NCI-H446 (cell line): ENCODE measurements at regions not wholly inside any gene's neighbourhood (a gene's known extent, or its start where the extent isn't known, plus 50 kb on each side); places are given as distances from the start of the nearest gene placed in this dataset.

ENCODE experiments used
- DNase-seq, 2 experiments: peaks; one replicate each; lab custom pipeline; 2025; lab: John Stamatoyannopoulos, UW

DNA sequence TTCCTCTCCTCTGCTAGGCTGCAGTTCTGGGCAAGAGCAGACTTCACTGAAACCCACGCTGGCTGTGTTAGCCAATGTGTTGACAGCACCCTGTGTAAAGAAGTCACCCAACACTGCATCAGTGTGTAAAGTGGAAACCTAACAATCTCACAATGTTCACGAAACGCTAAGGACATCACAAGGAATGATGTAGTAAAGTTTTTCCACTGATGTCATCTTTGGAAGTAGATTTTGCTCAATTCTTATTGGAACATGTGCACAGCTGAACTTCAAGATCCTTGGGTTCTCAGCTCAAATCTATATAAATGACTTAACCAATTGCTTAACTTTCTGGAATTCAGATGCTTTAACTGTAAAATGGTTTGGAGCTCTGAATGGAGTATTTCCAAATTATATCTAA, 1112.5 kb downstream of the TSN start:
- no peak for DNase-seq

- DNase-seq, result peak in 1 of 2 experiments; percentile 62
Measured at GRCh38 chr2:122868646-122869275, 1113.3 kb downstream of the TSN start.

- DNase-seq, result no peak
Measured at GRCh38 chr2:122873951-122874350, 1118.5 kb downstream of the TSN start.

DNA sequence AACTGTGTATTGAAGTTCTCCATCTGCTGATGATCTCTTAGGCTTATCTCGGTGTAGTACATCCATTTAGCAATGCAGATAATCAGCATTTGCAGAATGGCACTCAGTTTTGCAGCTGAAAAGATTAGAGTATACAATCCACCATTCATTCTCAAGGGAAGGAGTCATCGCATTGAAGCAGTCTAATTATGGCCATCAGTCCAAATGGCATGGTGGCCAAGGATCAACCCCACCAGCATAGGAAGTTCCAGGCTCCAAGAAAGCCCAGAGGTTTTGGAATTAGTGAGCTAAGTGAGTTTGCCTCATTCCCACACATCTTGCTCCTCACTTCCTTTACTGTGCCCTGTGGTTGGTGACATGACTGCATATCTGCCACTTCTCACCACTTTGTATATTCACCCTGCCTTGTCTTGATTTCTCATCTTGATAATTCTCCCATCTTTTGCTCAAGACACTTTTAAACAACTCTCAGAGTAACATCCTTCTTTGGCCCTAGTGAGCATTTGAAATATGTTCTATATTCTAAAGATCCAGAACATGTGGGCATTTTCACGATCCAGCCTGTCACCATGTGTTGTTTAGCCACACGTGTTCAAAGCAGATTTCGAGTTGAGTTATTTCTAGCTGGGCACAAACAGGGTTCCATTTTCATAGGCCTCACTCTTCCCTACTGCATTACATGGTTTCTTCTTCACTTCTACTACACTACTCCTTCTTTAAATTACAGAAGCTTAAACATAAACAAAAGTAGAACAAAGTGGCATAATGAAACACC, 1119.8 kb downstream of the TSN start:
- DNase-seq, result no peak

GRCh38 chr2:122883849-122884248, 1128.4 kb downstream of the TSN start:
- DNase-seq, result no peak

DNA sequence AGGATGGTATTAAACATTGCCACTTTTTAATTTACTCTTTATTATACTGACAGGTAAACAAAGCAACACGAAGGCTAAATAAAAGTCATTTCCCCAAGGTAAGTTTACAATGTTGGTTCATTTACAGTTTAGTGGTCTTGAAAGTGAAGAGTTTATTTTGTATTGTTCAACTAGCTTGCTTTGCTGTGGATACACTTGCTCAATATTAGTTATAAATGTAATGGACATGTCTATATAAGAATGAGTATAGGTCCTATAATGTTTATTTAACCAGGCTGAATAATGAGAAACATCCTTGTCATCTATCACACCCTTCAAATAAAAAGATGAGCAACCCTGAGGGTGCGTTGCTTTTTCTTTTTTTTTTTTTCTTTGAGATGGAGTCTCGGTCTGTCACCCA, 1129.4 kb downstream of the TSN start:
- no peak for DNase-seq

DNA sequence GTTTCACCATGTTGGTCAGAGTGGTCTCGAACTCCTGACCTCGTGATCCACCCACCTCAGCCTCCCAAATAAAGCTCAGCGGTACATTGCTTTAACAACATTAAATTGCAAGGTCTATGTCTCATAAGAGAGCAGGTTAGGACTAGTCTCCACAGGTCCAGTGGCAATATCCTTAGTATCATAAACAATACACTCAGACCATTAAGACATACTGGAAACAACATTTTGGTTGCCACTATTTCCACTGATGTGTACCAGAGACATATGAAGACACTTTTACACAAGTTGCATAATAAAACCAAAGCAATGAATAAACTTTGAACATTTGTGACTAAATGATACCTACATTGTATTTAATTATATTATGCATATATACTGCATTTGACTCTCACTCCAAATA, 1130.0 kb downstream of the TSN start:
- no peak for DNase-seq

DNA sequence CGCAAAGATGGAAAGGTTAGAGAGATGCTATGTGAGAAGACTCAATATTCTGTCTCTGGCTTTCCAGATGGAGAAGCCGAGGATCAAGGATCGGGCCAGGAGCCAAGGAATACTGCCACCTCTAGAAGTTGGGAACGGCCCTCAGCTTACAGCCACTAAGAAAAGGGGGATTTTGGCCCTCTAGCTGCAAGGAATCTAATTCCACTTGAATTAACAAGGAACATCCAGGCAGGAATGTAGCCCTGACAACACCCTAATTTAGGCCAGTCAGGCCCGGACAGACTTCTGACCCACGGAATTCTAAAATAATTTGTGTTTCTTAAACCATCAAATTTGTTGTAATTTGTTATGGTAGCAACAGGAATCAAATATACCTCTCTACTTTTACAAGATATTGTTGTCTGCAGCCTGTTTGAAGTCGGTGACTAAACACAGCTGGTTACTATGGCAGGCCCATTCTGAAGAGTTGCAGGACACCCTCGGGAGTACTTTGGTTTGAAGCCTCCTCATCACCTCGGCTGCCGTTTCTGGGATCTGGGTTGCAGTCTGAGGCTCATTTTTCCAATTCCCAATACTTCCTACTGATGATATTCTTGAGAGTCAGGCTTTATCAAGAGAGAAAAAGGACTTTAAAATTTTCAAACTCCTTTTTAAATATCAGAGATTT, 1131.2 kb downstream of the TSN start:
- peak in 1 of 2 experiments; percentile 9 for DNase-seq

DNA sequence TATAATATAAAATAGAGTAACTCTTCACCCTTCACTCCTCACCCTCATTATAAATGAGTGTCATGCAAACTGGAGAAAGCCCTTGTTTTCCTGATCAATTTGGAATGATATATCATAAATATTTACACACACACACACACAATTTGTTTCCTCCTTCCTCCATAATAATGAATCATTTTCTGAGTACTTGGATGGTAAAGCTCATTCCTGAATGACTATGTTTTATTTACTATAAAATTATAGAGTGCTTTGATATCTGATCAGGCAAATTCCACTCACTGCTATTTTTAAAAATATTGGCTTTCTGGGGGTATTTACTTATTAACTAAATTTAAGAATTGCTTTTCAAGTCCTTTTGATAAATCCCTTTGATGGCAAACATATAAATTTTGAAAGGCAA, 1125.5 kb upstream of the CNTNAP5 start:
- no peak for DNase-seq

- DNase-seq, result no peak
Measured at GRCh38 chr2:122905431-122905830, 1119.7 kb upstream of the CNTNAP5 start.

DNA sequence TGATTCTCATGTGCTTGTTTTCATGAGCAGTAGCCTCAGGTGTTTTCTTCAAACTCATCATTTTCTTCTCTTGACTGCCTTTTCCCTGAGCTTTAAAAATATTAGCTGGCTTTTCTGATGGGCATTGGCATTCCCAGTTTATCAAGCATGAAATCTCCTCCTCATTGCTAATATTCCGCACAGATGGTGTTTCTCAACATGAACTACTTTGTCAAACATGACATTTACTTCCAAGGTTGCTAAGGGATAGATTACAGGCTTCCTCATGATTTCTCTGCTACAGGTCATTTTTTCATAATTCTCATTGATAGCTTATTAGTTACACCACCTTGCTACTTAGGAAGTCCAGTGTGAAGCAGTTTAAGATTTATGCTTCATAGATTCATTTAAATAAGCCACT, 1116.9 kb upstream of the CNTNAP5 start:
- peak; percentile 12 to 55 for DNase-seq

DNA sequence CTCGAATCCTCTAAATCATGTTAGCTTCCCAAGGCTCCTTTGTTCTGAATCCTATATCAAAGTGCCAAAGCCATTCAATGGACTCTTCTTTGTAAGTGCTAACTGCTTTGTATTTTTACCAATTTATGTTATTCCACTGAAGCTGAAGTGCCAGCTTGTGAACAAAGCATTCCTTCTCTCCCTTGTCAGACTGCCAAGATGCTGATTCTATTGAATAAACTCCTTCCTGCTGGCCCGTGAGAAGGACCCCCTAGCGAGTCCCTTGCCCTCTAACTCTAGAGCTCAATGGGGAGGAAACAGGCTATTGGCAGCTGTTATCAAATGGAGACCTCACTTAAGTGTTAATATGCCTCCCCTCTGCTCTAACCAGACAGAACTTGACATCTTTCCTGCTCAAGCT, 1097.9 kb upstream of the CNTNAP5 start:
- peak; percentile 73 to 90 for DNase-seq

DNA sequence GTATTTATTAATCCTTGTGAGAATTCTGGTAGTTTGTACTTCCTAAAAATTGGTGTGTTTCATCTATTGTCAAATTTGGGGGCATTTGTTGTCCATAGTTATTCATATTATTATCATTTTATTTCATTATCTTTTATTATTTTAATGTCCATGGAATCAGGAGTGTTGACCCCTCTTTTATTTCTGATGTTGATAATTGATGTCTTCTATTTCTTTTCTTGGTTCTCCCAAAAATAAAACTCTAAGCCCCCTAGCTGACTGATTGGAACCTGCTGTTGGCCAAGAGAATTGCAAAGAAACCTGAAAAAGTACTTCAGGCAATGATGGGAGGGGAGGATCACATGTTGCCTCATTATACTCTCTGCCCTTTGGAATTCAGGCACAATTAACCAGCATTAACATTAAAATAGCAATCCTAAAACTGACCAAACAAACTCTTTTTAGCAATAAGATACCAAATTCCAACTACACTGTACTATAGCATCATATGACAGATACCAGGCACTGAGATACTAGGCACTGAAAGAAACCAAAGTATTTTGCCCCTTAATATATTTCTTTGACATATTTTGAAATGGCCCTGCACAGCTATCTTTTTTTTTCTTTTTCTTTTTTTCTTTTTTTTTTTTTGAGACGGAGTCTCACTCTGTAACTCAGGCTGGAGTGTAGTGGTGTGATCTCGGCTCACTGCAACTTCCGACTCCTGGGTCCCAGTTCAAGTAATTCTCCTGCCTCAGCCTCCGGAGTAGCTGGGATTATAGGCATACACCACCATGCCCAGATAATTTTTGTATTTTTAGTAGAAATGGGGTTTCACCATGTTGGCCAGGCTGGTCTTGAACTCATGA, 1097.2 kb upstream of the CNTNAP5 start:
- DNase-seq, result no peak

GRCh38 chr2:122929347-122929746, 1095.7 kb upstream of the CNTNAP5 start:
- DNase-seq, result no peak

GRCh38 chr2:122935506-122935905, 1089.6 kb upstream of the CNTNAP5 start:
- no peak for DNase-seq

GRCh38 chr2:122939796-122940195, 1085.3 kb upstream of the CNTNAP5 start:
- DNase-seq, result no peak

- DNase-seq, result no peak
Measured at GRCh38 chr2:122949523-122949922, 1075.6 kb upstream of the CNTNAP5 start.

DNA sequence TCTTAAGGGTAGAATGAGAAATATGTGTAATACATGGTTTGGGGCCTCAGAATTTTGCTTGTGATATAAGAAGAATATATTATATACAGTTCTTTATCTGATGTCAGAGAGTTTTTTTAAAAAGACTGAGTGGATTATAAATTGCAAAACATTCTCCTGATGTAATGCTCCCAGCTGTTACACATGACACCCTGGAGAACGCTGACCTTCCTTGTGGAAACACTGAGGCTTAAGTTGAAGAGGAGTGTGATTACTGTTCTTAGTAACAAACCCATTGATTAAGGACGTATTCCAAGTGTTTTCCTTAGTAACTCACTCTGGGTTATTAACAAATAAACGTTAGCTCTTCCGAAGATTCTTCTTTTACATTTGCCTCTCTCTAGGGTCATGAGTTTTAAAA, 1069.3 kb upstream of the CNTNAP5 start:
- DNase-seq, result no peak

DNA sequence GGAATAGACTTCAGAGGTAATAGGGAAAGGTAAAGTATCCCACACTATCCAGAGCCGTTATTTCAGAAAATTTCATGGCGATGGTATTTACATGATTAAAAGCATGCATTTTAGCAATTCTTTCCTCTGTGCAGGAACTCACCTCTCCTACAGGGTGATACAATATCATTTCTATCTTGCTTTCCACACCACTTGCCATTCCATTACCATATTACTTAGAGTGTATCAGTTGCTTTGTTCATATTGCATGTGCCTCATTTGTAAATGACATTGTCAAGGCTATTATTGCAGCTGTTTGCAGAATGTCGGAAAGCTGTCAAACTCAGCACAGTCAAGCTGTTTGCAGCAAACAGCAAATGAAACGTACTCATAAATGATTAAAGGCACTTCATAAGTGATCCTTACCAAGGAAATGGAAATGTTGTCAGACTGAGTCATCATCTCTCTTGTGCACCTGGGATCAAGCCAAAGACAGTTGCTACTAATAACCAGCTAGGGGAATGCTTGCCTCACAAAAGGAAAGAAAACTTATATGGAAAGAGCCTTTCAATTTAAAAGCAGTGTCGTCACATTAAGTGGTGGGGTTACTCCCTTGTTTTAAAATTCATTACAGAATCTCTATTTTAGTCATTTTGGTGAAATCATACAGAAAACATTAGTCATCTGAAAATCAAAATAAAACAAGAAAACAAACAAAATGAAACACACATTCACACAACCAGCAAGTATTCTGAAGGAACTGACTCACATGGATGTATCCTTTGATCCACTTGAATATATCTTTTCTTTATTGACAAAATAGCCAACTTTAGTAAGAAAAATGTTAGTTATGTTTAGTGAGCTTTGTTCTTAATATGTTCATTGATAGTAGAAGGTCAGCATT, 1064.1 kb upstream of the CNTNAP5 start:
- peak; percentile 68 to 77 for DNase-seq

DNA sequence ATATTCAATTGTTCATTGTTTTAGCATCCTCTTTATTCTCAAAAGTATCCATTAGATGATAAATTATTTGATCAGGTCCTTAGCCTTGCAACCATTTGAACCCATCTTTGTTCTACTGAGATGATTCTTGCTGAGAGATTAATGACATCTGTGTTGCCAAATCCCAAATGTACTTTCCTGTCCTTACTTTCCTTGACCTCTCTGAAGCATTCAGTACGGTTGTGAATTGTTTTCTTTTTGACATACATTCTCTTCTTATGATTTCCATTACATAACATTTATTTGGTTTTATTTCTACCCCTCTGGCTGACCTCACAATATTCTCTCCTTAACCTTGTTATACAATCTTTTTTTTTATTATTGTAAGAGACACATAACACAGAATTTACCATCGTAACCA, 1058.6 kb upstream of the CNTNAP5 start:
- DNase-seq, result no peak

DNA sequence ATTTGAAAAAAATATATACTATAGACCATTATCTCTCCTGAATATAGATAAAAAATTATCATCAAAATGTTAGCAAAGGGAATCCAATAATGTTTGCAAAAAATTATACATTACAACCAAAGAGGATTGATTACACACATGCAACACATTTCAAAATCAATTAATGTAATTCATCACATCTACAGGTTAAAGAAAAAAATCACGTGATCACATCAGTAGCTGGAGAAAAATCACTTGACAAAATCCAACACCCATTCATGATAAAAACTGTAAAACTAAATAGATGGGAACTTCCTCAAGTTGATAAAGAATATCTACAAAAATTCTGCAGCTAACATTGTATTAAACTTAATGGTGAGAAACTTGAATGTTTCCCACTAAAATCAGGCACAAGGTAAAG, 1047.5 kb upstream of the CNTNAP5 start:
- DNase-seq, result no peak
